SK-N-SH treated with all-trans-retinoic acid at 6 μM for 48 hours (cell line): ENCODE measurements at regions not wholly inside any gene's neighbourhood (a gene's known extent, or its start where the extent isn't known, plus 50 kb on each side); places are given as distances from the start of the nearest gene placed in this dataset.
A peak's percentile ranks its signal among the peaks of the same experiment; 100 is the strongest.

ENCODE experiments used
- ATAC-seq: fragments of 200-7000 bp; cut with Tn5 transposase; 3 replicates; pipeline ENCODE4 v1.9.1; 2020; ENCODE audit warnings: mild to moderate bottlenecking, moderate library complexity
- ARNTL ChIP-seq: fragments of 450-650 bp; formaldehyde crosslinking; IDR thresholded peaks from 2 replicates; pipeline ENCODE4 v1.5.0; 2020; ENCODE audit warnings: low read depth, mild to moderate bottlenecking, moderate library complexity, borderline replicate concordance
- ISL1 ChIP-seq: fragments of 250-450 bp; sonication (Bioruptor Pico); IDR thresholded peaks from 2 replicates; pipeline ENCODE4 v2.1.2; 2022; ENCODE audit warnings: mild to moderate bottlenecking, moderate library complexity
- RARB ChIP-seq: fragments of 250-450 bp; sonication (Bioruptor Pico); IDR thresholded peaks from 2 replicates; pipeline ENCODE4 v1.8.0; 2021; ENCODE audit warnings: mild to moderate bottlenecking, moderate library complexity
- ZFP3 ChIP-seq: fragments of 250-450 bp; sonication (Bioruptor Pico); IDR thresholded peaks from 2 replicates; pipeline ENCODE4 v1.5.0; 2020; ENCODE audit warnings: mild to moderate bottlenecking, moderate library complexity
- TF ChIP-seq, protein P1 (sequence below): fragments of 250-450 bp; sonication (Bioruptor Pico); IDR thresholded peaks from 2 replicates; pipeline ENCODE4 v1.5.1; 2020; ENCODE audit warnings: low read depth, mild to moderate bottlenecking, moderate library complexity

DNA sequence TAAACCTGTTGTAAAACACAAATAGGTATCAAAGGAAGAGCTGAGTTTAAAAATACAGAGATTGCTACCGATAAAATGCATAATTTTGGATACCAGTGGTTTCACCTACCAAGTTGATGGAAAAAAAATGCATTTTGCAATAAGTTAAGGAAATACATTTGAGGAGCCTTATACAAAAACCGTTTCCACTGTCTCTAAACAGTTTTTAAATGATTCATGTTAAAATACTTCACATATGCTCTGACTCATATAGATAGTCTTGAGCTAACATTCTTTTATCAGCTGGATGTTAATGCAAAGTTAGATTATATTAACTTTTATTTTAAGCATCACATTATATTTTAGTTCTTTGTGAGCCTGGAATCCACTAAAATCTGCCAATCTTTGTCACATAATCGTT, 50.6 kb upstream of the ANKRD17 start:
- peak; percentile 56; the same call in 2 of the 3 replicates for ATAC-seq
- TF ChIP-seq ARNTL (CRISPR knock-in tag): no peak
- no peak for TF ChIP-seq ISL1
- TF ChIP-seq, protein P1, sequence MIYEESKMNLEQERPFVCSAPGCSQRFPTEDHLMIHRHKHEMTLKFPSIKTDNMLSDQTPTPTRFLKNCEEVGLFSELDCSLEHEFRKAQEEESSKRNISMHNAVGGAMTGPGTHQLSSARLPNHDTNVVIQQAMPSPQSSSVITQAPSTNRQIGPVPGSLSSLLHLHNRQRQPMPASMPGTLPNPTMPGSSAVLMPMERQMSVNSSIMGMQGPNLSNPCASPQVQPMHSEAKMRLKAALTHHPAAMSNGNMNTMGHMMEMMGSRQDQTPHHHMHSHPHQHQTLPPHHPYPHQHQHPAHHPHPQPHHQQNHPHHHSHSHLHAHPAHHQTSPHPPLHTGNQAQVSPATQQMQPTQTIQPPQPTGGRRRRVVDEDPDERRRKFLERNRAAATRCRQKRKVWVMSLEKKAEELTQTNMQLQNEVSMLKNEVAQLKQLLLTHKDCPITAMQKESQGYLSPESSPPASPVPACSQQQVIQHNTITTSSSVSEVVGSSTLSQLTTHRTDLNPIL: no peak
- TF ChIP-seq RARB (CRISPR knock-in tag): no peak
- no peak for TF ChIP-seq ZFP3 (CRISPR knock-in tag)
- TF ChIP-seq, all 23 proteins: peak for 0
